Glutamatergic neuron (in vitro differentiated cells): ENCODE measurements at regions not wholly inside any gene's neighbourhood (a gene's known extent, or its start where the extent isn't known, plus 50 kb on each side); places are given as distances from the start of the nearest gene placed in this dataset.

ENCODE experiments used
- DNase-seq: peaks from one replicate; pipeline ENCODE4 v3.0.0; 2022
- H3K27ac Mint-ChIP-seq: one replicate; pipeline ENCODE4 v1.8.0; 2020; ENCODE audit warnings: mild to moderate bottlenecking, mixed read lengths, inconsistent platforms; ENCODE audit not compliant: unreplicated experiment
- H3K27me3 Mint-ChIP-seq: one replicate; pipeline ENCODE4 v1.8.0; 2020; ENCODE audit warnings: mild to moderate bottlenecking, moderate library complexity, mixed read lengths, inconsistent platforms; ENCODE audit not compliant: unreplicated experiment
- H3K36me3 Mint-ChIP-seq: one replicate; pipeline ENCODE4 v1.8.0; 2020; ENCODE audit warnings: mild to moderate bottlenecking, mixed read lengths, inconsistent platforms; ENCODE audit not compliant: unreplicated experiment
- H3K4me1 Mint-ChIP-seq: one replicate; pipeline ENCODE4 v1.8.0; 2020; ENCODE audit warnings: mild to moderate bottlenecking, low read depth, mixed read lengths, inconsistent platforms; ENCODE audit not compliant: unreplicated experiment
- H3K4me3 Mint-ChIP-seq: one replicate; pipeline ENCODE4 v1.8.0; 2020; ENCODE audit warnings: mild to moderate bottlenecking, mixed read lengths, inconsistent platforms; ENCODE audit not compliant: unreplicated experiment
- H3K9me3 Mint-ChIP-seq: one replicate; pipeline ENCODE4 v1.8.0; 2020; ENCODE audit warnings: mild to moderate bottlenecking, moderate library complexity, mixed read lengths, inconsistent platforms; ENCODE audit not compliant: unreplicated experiment
- CTCF ChIP-seq: fragments of 200-600 bp; sonication (generic); IDR thresholded peaks from one replicate; pipeline ENCODE4 v1.5.0; 2021; ENCODE audit not compliant: partially characterized antibody, unreplicated experiment

- H3K4me3 Mint-ChIP-seq: no peak overlapping the region
- H3K4me1 Mint-ChIP-seq: peaks cover 15% of the 10 kb centered on the region
- no peak overlapping the region for H3K27ac Mint-ChIP-seq
- no peak for DNase-seq
- no peak for TF ChIP-seq CTCF
- no peaks in the 10 kb centered on the region for H3K27me3 Mint-ChIP-seq
- peaks cover 6% of the 10 kb centered on the region for H3K9me3 Mint-ChIP-seq
- H3K36me3 Mint-ChIP-seq: no peaks in the 10 kb centered on the region
Measured at GRCh38 chr9:135328485-135329417, 150.8 kb upstream of the PPP1R26 start.

- peaks cover 6% of the 10 kb centered on the region for H3K9me3 Mint-ChIP-seq
- TF ChIP-seq CTCF: no peak
- H3K4me1 Mint-ChIP-seq: peaks cover 15% of the 10 kb centered on the region
- no peaks in the 10 kb centered on the region for H3K36me3 Mint-ChIP-seq
- DNase-seq: no peak
- no peak overlapping the region for H3K4me3 Mint-ChIP-seq
- no peaks in the 10 kb centered on the region for H3K27me3 Mint-ChIP-seq
- peak overlapping the region; percentile 8 for H3K27ac Mint-ChIP-seq
Measured at GRCh38 chr9:135329571-135330306, 149.8 kb upstream of the PPP1R26 start.

DNA sequence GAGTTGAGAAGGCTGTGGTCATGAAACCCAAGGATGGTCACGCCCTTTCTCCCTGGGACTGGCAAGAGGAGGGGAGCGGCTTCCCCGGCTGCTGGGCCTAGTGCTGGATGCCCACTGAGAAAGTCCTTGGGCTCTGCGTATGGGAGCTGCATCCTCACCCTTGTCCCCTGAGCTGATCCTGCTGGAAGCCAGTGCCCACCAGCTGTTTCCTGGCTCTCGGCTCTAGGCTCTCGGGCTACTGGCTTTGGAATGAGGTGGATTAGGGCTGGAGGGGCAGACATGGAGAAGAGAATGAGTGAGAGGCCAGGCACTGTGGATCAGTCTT is 149.3 kb upstream of the PPP1R26 start:
- H3K4me1 Mint-ChIP-seq: peaks cover 15% of the 10 kb centered on the region
- no peaks in the 10 kb centered on the region for H3K27me3 Mint-ChIP-seq
- DNase-seq: no peak
- H3K36me3 Mint-ChIP-seq: no peaks in the 10 kb centered on the region
- H3K4me3 Mint-ChIP-seq: no peak overlapping the region
- no peak for TF ChIP-seq CTCF
- H3K9me3 Mint-ChIP-seq: peaks cover 6% of the 10 kb centered on the region
- peak overlapping the region; percentile 8 for H3K27ac Mint-ChIP-seq

- peaks cover 15% of the 10 kb centered on the region for H3K4me1 Mint-ChIP-seq
- DNase-seq: no peak
- H3K9me3 Mint-ChIP-seq: peaks cover 6% of the 10 kb centered on the region
- no peak overlapping the region for H3K4me3 Mint-ChIP-seq
- no peak for TF ChIP-seq CTCF
- no peaks in the 10 kb centered on the region for H3K36me3 Mint-ChIP-seq
- peaks cover 1% of the 10 kb centered on the region for H3K27me3 Mint-ChIP-seq
- H3K27ac Mint-ChIP-seq: peak overlapping the region; percentile 11
Measured at GRCh38 chr9:135330685-135331590, 148.6 kb upstream of the PPP1R26 start.
